HG03039 (cell line): ENCODE measurements at regions not wholly inside any gene's neighbourhood (a gene's known extent, or its start where the extent isn't known, plus 50 kb on each side); places are given as distances from the start of the nearest gene placed in this dataset.

Experiments used
- ATAC-seq: cut with Tn5 transposase; IDR thresholded peaks from one replicate; pipeline ENCODE4 v1.9.1; 2021; ENCODE audit warnings: mild to moderate bottlenecking, moderate library complexity; ENCODE audit not compliant: unreplicated experiment

DNA sequence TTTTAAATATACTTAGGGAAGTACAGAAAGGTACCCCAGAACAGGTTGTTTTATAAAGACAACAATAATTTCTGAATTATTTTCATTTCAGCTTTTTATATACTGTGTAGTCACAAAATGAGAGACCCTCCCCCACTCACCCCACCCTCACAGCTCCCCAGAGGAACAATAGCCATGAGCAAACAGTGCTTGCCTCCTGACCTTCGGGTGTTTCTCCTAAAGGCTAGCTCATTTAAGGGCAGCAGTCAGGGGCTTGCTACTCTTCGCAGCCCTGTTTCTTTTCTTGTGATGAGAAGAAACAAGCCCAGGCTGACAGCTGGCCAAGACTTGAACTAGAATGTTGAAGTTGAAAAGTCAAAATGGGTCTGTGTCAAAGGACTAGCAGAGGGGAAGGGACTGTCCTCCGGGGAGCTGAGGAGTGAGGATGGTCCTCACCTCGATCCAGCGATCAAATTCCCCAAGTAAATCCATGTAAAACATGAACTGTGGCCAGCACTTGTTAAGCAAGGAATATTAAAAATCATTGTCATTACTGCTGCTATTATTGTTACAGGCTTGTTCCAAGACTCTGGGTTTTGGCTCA lies 133.8 kb upstream of the ARHGAP5 start:
- no peak for ATAC-seq

DNA sequence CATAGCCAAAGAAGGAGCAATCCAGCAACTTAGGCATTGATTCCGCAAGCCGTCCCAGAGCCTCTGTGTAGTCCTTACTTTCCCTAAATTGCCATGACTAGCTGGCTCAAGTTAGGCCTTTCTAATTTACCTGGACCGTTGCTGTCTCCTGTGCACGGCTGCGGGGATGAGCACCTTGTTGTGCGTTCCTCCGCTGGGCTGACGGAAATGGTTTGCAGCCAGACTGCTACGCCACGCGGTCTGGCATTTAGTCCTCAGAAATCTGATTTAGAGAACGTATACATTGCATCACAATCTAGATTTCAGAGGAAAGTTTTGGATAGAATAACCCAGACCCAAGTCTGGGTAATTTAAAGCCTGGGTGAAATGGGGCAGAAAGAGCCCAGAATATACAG lies 133.2 kb upstream of the ARHGAP5 start:
- ATAC-seq = no peak

DNA sequence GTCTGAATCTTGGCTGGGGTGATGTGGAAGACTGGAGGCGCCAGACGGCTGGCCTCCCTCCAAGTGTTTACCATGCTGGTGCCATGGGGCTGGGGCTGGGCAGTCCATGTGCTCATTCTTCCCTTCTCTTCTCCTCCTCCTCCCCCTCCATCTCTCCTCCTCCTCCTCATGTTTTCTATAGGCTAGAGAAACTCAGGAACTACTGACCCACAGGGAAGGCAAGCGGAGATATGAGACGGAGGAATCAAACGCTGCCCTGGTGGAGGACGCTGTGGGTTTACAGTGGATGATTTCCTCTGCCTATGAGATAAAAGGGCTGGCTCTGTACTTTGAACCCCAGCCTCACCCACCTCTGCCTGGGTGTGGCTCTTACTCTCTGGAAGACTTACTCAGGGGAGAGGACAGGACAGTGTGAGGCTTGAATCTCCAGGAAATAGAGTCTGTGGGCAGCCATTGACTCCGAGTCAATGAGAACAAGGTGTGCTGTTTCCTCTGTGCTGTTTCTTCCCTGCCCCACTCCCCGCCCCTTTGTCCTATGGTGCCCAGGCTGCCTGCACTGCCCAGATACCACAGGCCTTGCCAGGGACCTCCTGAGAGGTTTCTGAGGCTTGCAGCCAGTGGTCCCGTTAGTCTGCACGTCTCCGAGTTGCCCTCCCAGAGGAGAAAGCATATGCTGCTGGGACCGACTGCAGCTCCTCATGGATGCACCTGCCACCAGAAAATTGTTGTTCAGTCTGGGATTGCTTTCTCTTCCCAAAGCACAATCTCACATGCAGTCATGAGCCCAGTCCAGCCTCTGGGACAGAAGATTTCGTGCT lies 132.6 kb upstream of the ARHGAP5 start:
- no peak for ATAC-seq

DNA sequence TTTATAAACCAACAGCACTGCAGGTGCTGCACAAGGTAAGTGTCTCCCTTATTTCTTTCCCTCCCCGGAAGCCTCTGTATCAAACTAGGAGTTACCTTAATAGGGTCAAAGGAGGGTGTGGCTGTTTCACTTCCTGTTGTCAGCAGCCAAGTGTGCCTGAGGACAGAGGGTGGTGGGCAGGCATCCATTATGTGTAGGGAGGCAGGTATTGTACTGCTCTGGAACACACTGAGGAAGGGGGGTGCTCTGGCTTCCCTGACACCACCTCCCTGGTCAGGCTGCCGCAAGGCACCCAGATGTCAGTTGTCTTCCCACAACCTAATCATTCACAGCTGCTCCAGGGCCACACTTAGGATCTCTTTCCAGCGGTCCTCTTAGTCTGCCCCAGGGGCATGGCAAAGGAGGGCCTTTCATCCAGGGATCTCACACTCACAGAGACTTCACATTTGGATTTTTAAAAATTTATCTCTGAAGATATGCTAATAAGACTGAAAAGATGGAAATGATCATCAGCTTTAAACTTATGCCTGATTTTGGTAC lies 132.0 kb upstream of the ARHGAP5 start:
- ATAC-seq = peak; percentile 70

DNA sequence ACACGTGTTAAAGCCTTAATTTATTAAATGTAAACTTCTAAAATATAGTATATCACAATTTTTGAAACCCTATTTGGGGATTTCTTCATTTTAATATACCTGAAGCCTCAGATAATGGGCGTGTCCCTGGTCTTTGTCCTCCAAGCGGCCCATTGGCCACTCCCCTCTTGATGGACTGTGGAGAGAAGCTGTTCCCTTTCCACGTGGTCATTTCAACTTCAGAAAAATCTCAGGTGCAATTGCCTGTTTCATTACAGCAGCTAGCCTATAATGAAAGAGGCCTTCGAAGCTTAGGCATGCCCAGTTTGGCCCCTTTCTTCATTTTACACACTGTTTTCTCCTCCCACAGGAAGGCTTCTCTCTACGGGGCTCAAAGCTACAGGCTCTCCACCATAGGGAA lies 131.4 kb upstream of the ARHGAP5 start:
- ATAC-seq = no peak

DNA sequence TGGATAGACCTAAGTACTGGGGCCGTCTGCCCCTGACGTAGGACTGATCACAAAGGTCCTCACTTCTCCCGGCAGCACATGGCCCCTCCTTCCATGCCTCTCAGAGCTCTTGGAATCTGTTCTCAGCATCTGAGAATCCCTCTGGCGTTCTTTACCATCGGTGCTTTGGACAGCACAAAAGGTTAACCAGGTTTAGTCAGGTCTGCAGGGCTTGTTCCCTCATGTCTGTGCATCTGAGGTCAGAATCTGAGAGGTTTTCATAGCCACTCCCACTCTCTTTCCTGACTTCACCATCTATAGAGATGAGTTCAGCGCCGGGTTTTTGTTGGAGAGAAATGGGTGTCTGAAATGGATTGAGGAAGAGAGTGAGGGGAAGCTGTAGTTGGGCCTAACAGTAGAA lies 130.0 kb upstream of the ARHGAP5 start:
- no peak for ATAC-seq

DNA sequence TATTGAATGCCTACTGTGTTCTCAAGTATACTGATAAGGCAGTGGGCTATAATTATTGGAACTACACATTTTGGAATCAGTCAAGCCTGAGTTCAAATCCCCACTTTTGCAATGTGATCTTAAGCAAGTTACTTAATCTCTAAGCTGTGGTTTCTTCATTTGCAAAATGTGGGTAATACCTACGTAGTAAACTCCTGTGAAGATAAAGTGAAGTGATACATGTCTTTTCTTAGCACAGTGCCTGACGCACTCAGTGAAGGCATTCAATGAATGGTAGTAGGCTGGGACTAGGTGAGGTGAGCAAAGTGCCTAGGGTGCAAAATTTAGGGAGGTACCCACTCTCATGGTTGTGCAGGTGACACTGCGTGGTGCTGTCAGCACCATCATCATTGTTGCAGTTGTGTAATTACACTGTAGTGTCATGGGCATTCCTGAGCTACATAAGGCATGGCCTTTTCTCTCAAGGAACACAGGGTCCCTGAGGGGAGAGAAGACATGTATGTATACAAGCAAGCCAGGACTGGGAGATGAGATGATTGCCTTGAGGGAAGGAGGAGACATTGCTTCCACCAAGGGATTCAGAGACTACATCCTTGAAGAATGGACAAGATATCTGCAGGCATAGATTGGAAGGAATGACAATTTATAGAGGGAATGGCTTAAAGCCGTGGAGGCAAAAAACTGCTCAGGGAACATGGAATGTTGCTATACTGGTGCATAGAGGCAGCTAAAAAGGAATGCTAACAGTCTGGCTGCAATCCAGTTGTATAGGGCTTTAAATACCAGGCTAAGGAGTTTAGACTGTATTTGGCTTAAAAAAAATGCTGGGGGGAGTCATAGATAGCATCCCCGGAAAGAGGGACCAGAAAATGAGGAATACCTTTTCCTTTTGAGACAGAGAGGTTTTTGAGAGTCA lies 129.2 kb upstream of the ARHGAP5 start:
- no peak for ATAC-seq

DNA sequence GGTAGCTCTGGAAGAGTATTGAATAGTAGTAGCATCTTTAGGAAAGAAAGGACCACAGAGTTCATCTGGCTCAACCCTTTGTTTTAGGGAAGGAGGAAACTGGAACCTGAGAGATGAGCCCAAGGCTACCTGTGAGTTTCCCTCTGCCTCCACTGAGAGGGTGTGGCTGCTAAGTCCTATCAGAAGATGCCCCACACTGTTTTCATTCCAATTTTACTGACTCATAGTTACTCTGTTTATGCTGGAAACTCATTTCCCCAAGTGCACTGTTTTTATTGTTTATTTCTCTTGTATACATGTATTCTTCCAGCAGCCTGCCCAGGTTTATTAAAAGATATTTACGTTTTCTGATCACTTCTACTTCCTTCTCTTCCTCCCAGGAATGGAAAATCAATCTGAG lies 127.4 kb upstream of the ARHGAP5 start:
- no peak for ATAC-seq

DNA sequence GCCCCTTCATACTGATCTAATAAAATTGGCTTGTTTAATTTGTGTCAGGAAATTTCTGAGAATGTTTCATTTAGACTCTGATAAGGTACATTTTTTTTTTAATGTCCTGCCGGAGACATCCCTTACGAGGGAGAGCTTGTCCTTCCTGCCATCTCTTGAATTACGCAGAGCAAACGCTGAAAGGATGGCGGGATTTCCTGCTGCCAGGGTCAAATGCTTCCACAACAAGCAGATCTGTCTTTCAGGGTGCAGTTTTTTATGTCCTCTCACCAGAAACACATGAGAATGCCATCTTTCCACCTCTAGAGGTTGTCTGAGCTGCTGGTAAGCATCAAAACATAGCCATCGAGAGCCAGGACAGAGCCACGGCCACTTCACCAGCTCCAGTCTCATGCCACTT lies 126.8 kb upstream of the ARHGAP5 start:
- ATAC-seq = no peak

DNA sequence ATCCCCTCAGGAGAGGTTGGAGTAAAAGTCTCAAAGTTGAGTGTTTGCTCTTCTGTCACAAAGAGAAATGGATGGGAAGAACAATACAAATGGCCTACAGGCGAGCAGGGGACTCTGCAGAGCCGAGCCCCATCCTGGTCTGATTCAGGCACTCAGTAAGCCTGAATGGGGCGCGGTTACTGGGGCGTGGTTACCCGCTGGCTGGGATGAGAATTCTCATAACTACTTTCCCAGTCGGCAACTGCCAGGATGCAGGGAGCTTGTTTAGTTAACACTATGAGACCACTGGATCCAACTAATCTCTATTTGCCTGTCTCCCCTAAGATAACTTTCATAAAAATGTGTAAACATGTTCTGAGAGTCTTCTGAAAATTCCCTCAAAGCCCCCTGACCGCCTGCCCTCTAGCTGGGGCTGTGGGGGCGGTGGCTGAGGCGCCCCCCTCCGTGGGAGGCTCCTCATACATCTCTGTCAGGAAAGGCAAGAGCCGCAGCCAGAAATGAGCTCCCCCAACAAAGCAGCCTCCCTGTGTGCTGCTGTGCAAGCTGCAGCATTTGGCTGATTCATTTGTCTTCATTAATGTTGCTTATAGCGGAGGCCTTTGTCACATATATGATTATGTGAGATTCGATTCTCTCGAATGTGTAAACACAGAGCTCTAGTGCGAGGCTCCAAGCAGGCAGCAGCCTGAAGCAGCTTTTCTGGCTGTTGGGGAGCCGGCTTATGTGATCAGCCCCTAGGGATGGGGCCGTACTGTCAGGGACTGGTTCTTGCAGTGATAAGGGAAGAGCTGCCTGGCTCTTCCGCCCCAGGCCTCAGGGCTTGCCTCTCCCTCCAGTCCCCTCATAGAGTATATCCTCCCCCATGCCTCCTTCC lies 126.1 kb upstream of the ARHGAP5 start:
- no peak for ATAC-seq

DNA sequence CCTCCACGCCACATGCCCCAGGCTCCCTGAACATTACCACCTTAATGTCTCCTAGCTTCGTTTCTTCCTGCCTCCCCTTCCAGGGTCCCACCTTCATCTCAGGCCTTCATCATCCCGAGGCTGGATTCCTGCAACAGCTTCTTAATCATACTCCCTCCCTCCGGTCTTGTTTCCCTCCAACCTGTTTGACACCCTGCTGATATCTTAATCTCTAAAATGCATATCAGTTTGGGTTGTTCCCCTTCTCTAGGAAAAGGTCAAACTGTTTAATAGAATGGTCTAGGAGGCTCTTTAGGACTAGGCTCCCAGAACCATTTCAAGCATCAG lies 125.5 kb upstream of the ARHGAP5 start:
- no peak for ATAC-seq

DNA sequence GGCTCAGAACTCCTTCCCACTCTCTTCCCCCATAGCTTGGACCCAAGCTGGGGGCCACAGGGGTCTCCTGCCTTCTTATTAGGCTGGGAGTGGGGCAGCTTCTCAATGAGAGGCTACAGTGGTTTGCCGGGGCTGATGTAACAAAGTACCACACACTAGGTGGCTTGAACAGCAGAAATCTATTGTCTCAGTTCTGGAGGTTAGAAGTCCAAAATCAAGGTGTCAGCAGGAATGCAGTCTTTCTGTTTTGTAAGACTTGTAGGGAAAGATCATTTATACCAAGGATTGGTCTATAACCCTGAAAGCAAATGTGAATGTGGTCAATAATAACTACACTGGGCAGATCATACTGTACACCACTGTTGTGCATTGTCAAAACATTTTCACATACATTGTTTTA lies 124.5 kb upstream of the ARHGAP5 start:
- no peak for ATAC-seq

DNA sequence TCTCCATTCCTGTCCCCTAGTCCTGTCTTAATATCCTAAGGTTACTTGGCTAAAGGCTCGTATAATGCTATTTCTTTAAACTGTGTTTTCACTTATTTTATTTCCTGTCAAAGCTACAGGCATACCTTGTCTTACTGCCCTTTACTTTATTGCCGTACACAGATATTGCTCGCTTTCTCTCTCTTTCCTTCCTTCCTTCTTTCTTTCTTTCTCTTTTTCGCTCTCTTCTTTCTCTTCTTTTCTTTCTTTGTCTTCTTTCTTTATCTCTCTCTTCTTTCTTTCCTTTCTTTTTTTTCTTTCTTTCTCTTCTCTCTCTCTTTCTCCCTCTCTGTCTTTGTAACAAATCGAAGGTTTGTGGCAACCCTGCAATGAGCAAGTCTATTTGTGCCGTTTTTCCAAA lies 123.9 kb upstream of the ARHGAP5 start:
- ATAC-seq = no peak

DNA sequence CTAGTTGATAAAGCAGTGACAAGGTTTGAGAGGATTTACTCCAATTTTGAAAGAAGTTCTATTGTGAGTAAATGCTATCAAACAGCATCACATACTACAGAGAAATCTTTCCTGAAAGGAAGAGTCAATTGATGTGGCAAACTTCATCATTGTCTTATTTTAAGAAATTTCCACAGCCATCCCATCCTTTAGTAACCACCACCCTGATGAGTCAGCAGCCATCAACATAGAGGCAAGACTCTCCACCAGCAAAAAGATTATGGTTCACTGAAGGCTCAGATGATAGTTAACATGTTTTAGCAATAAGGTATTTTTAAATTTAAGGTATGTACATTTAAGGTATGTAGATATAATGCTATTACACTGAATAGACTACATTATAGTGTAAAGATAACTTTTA lies 122.1 kb upstream of the ARHGAP5 start:
- no peak for ATAC-seq

DNA sequence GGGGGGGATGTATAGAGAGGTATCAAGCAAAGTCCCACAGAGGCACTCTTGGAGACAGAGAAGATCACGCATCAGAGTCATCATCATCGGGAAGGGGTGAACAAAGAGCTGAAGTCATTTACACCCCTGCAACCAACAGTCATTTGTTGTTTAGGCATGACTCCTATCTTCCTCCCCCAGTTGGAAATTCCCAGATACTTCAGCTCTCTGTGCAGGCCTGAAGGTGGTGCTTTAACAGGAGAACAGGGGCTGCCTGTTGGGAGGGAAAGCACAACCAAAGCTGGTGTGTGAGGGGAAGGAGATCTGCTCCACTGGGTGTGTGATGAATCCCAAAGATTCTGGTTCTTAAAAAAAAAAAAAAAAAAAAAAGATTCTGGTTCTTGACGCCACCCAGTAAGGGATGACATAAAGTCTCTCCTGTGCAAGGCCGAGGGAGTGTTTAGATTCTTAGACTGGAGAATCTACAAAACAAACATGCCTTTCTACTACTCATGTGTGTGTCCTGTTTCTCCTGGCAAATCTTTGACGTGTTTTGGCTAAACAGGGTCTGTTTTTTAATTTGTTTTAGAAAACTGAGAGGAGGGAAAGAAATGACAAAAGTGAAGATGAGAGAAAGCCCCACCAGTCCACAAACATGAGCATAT lies 121.0 kb upstream of the ARHGAP5 start:
- ATAC-seq = no peak

DNA sequence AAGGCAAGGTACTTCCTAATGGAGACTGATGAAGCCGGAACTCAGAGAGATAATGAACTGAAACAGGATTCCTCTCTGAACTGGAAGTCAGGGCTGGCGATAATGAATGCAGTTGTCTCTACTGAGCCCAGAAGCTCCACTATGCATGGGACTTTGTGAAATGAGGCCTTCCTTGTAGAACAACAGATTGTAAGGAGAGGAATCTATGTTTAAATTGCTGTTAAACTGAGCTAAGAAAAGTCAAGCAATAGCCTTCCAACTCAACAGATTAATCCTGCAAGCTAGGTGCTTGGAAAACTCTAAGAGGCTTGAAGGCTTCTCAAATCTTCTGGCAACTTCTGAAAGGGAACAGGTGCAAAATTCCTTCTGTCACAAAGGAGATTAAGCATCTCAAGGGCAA lies 119.5 kb upstream of the ARHGAP5 start:
- no peak for ATAC-seq

DNA sequence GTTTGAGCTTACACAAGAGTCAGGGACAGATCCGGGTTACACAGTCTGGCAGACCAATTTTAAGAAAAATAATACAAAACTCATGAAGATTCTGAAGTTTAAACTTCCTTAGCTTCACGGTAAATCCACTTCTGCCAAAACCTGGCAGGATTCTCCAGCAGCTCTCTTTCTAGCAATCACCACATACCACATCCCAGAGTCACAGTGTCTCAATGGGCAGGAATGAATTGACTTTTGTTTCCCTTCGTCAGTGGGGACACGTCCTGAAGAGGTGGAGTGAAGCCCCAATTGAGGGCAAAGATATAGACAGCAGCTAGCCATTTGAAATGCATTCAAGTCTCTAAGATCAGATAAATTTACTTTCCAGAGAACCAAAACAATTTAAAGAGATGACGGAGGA lies 117.1 kb upstream of the ARHGAP5 start:
- no peak for ATAC-seq

DNA sequence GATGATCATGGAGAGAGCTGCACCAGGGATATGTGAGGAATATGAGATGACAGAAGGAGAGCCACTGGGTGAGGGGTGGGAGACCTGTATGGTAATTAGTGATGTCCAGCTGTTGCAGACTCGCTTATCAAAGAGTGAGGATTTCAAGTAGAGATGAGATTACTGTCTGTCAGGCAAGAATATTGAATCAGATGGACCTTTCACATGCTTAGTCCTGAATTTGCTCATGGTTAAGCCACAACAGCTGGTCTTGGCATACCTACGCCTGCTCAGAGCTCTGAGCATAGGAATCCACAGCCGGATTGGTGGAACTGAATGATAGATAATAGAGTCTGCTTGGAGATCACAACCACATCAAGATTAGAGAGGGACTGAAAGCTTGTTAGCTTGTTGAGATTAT lies 115.2 kb upstream of the ARHGAP5 start:
- no peak for ATAC-seq

DNA sequence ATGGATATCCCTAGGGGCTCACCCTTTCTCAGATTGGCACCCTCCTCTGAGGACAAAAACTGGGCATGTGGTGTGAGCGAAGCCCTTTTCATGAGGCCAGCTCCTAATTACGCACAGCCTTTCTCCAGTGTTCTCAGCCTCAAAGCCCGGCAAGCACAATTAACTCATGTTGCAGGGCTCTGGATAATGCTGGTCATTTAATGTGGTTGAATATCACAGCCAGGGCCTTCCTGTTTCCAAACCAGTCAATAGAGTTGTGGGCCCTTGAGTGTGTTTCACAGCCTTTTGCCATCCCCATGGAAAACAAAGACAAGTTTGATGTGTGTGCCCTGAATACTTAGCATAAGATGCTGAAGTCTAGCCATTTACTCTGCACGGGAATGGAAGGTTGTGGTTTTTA lies 114.2 kb upstream of the ARHGAP5 start:
- no peak for ATAC-seq

DNA sequence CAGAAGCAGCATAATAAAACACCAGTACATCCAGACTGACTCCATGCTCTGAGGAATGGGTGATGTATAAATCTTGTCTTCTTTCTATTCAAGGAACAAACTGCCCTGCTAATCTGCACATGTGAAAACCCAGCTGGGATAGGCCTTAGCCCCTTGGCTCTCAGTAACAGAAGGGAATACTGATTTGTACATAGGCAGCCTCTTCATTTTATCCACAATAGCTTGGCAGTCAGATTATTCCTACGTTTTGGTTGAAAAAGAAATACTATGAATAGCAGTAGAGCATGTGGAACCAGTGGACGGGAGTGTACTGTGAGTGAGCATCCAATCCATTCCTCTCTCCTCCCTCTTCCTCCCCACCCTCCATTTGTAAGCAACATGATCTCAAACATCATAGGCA lies 113.5 kb upstream of the ARHGAP5 start:
- no peak for ATAC-seq
